ENCODE measurements at regions not wholly inside any gene's neighbourhood (a gene's known extent, or its start where the extent isn't known, plus 50 kb on each side); places are given as distances from the start of the nearest gene placed in this dataset.

DNA sequence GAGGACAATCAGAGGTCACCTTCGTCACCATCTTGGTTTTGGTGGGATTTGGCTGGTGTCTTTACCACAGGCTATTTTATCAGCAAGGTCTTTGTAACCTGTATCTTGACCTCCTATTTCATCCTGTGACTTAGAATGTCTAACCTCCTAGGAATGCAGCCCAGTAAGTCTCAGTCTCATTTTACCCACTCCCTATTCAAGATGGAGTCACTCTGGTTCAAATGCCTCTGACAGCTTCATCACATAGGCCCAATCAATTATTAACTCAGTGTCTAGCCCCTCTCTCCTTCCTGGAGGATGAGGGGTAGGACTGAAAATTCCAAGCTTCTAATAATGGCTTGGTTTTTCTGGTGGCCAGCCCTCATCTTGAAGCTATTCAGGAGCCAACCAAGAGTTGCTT, 111.4 kb upstream of the NAP1L1 start:
- TF ChIP-seq, protein P1, sequence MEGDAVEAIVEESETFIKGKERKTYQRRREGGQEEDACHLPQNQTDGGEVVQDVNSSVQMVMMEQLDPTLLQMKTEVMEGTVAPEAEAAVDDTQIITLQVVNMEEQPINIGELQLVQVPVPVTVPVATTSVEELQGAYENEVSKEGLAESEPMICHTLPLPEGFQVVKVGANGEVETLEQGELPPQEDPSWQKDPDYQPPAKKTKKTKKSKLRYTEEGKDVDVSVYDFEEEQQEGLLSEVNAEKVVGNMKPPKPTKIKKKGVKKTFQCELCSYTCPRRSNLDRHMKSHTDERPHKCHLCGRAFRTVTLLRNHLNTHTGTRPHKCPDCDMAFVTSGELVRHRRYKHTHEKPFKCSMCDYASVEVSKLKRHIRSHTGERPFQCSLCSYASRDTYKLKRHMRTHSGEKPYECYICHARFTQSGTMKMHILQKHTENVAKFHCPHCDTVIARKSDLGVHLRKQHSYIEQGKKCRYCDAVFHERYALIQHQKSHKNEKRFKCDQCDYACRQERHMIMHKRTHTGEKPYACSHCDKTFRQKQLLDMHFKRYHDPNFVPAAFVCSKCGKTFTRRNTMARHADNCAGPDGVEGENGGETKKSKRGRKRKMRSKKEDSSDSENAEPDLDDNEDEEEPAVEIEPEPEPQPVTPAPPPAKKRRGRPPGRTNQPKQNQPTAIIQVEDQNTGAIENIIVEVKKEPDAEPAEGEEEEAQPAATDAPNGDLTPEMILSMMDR (IDR thresholded peaks at IDR 0.05 in 4 of 5, conservative IDR thresholded peaks at IDR 0.05 in 1 of 5): no peak
- no peak for TF ChIP-seq POLR2A (IDR thresholded peaks at IDR 0.05)

Data from gastrocnemius medialis (tissue), 4 donors.